Stimulated activated CD8-positive, alpha-beta memory T cell treated with anti-CD3 and anti-CD28 coated beads, Interleukin-7, amount 100 ng/mL, for 4 hours (primary cell): ENCODE measurements at regions not wholly inside any gene's neighbourhood (a gene's known extent, or its start where the extent isn't known, plus 50 kb on each side); places are given as distances from the start of the nearest gene placed in this dataset.

ENCODE experiments used
- DNase-seq, 2 donors: peaks; one replicate each; pipeline ENCODE4 v3.0.0-alpha.2; 2020; ENCODE audit warnings: low read depth in 2 of 2

DNA sequence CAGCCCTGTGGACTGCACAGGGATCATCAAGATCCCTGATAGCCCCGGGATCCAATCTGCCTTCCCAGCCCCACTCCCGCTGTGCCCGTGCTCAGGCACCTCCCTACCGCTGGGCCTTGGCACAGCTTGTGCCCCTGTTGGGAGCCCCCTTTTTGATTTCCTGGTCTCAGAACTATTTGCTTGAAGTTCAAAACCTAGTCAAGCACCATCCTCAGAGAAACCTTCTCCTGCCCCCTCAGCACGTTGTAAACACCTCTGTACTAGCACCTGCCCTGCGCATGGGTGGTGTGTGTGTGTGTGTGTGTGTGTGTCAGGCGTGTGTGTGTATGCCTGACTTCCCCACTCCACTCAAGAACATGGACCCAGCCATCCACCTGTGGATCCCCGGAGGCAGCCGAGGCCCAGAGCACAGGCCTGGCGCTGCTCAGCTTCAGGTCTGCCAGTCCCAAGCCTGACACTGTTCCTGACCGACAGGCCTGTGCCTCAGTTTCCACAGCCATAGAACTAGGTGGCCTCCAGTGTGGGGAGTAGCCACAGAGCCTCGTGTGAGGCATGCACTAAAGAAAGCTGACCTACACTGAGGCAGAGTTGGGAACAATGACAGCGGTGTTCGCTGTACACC lies 65.5 kb downstream of the ADRA2C start:
- DNase-seq = no peak

DNA sequence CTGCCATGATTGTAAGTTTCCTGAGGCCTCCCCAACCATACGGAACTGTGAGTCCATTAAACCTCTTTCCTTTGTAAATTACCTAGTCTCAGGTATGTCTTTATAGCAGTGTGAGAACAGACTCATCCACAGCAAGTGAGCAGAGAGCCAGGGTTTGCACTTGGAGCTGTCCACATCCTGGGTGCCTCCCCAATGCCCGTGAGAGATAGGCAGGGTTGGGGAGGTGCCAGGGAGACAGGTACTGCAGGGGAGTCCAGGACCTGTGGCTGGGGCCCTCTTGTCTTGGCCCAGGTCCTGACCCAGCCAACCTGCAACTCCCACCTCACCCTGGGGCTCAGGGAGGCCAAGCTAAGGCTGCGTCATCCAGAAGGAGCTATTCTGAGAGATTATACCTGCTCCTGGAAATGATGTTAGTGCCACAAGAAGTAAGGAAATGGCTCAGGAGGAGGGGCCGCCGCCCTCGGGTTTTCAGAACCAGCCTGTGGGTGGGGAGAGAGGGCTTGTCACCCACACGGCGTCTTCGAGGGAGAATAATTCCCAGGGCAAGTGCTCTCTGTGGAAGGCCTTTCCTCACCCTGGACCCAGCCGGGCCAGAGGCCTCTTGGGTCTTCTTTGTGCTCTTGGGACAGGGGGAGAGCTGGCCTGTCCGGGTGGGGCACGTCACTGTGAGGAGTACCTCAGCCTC lies 66.5 kb downstream of the ADRA2C start:
- no peak for DNase-seq

DNA sequence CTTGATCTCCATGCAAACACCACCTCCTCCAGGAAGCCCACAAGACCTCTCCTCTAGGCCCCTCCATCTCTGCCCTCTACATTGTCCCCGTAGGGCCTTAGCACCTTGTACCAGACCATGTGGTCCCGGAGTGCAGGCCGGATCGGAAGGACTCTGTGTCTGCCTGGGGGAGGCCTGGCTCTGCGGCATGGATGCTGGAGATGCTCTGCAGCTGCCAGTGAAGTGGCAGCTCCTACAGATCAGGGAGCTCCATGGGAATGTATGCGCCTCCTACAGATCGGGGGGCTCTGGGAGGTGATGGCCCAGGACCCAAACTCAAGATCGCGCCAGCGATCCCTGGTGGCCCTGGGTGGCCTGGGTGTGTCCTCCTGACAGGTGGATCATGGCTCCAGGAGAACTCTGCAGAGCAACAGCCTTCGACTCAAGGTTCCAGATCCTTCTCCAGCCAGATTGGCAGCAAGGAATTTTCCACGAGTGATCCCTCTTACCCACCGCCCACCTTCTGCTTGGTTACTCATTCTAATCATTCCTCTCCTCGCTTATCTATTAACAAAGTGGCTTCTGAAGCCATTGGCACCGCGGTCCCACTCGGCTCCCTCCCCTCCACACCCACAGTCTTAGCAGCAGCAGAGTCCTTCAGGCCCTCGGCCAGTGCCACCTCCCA lies 67.3 kb downstream of the ADRA2C start:
- no peak for DNase-seq

DNA sequence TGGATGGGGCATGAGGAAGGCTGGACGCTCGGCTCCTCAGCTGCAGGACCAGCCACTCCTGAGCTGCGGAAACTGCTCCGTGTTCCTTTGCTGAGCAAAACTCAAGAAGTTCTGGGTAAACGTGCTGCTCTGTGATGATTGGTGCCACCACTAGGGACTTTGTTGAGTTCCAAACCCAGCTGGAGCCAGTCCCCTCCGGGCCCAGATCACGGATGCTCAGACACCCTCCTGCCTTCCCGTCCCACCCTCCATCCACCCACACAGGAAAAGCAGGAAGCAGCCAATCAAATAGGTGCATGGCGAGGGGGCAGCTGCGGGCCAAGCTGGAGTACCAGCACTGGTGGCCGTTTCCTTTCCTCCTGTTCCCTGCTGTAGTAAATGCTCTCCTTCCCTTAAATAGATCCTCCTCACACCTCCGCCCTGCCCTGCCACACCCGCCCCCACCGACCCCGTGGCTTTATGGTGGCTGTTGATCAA lies 68.0 kb downstream of the ADRA2C start:
- no peak for DNase-seq

DNA sequence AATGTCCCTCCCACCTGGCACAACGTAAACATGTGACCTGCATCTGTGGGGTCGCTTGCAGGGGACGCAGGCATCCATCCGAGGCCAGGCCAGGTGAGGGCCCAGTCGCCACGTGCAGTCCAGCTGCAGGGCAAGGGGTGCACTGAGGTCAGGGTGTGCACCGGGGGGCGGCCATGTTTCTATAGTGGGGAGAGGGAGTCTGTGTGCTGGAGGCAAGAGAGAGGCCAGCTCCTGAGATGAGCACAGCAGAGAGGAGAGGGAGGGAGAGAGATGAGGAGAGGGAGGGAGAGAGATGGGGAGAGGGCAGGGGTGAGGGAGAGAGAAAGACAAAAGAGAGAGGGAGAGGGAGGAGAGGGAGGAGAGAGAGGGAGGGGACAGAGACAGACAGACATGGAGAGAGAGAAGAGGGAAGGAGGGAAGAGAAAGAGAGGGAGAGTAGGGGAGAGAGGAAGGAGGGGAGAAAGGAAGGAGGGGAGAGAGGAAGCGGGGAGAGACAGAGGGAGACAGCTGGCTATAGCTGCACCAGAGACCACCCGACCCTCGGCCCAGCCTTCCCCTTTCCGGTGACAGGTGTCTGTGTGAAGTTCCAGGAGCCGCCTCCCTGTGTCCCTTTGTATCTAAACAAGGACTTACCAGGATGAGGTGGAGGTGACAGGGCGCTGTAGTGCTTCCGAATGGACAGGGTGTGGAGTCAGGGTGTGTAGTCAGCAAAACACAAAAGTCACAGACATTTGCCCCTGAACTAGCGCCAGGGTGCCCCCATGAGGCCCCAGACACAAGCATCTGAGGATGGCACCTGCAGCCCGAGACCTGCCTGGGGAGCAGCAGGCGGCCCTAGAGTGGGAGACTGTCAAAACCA lies 68.7 kb downstream of the ADRA2C start:
- DNase-seq = no peak

DNA sequence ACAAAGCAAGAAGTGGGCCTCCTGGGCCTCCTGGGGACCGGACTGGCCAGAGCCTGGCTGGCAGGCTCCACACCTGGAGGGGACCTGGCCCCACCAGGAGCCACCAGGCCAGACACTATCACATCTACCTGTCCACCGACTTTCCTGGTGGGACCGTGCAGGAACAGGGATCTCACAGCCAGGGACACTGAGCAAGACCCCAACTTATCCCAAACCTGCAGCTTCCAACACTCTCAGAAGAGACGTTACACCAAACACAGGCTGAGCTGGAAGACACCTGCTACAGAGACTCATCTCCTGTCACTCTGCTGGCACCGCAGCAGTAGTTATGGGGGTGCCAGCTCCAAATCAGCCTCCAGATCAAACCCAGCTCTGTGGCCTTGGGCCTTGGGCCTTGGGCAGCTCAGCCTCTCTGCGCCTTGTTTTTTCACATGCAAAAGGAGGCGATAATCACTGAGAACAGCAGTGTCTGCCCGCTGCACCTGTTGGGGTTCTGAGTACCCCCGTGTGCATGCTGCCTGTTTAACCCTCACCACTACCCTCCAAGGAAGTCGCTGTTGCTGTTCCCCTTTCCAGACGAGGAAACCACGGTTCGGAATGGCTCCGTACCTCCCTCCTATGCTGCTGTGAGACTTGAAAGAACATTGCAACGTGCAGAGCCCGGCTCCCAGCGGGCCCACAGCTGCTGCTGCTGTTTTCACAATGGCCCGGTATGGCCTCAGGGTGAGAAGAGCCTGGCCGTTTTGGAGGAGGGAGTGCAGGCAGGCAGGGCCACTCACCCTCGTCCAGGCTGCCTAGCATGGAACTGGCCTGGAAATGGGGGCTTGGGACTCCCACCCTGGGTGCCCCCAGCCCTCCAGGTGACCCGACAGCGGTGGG lies 69.6 kb downstream of the ADRA2C start:
- DNase-seq = no peak

DNA sequence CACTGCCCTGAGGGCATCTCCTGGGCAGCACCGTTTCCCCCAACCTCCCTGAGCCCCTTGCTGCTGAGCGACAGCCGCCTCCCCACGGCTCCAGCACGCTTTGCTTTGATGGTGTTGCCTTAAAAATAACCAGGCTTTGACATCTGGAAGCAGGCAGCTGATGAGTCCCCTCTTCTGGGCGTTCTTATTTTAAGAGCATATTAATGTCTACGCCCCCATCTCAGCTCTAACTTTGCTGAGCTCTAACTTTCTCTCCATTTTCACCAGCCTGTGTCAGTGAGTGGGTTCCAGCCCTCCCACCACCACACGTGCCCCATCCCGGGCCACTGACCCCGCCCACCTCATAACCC lies 70.2 kb downstream of the ADRA2C start:
- DNase-seq = no peak

DNA sequence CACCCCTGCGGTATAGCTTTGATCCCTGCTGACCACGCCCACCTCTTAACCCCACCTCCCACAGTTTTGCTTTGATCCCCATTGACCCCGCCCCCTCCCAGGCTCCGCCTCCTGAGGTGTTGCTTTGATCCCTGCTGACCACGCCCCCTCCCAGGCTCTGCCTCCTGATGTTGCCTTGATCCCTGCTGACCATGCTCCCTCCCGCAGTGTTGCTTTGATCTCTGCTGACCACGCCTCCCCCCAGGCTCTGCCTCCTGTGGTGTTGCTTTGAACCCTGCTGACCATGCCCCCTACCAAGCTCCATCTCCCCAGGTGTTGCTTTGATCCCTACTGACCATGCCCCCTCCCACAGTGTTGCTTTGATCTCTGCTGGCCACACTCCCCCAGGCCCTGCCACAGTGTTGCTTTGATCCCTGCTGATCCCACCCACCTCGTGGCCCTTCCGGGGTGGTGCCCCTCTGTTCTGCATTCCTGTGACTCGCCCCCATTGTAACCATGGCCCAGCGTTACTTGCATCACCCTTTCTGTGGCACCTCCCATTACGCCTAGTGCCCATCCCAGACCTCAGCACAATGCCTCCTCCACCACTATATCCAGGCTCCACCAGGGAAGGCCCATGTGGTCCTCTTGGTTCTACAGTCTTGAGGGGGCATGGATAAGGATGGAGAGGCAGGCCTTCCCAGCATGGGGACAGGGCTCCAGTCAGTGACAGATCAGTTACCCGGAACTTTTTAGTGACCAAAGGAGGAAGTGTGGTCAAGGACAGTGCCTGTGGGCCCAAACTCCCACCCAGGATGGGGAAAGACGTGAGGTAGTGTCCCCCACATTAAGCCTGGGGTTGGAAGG lies 70.8 kb downstream of the ADRA2C start:
- DNase-seq = no peak

DNA sequence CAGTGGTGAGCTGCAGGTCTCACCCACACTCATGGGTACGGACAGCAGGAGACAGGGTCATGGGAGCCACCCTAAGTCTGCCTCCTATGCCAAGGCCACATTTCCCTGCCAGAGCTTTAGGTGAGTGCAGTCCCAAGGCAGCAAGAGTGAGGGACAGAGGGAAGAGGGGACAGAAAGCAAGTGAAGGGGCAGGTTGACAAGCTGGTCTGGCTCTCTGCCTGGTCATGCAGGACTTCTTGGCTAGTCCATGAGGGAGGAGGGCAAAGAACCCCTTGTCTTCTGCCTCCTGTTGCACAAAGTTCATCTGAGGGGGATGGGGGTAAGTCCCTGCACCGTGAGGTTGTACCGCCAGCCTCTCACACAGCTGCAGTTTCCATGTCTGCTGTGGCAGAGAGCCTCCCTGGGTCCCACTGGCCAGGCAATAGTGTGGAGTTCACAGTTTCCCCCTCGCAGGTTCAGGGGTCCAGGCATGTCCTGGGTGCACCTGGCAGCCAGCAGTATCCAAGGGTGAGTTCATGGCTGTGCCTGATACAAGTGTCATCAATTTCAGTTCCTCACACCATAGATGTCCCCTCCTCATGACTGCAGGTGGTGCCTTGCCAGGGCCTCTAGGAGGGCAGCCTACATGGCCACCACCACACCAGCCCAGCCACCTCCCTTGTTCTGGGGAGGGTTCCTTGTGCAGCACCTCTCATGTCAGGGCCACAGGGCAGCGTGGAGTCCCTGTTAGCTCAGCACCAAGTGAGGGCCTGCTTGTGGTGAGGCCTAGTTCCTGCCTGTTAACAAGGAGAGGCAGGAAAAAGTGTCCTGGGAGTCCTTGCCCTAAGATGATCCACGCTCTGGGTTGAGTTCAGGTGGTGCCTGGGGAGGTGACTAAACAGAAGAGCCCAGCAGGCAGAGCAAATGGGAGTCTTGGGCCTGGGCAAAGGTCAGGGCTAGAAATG lies 72.5 kb downstream of the ADRA2C start:
- no peak for DNase-seq

DNA sequence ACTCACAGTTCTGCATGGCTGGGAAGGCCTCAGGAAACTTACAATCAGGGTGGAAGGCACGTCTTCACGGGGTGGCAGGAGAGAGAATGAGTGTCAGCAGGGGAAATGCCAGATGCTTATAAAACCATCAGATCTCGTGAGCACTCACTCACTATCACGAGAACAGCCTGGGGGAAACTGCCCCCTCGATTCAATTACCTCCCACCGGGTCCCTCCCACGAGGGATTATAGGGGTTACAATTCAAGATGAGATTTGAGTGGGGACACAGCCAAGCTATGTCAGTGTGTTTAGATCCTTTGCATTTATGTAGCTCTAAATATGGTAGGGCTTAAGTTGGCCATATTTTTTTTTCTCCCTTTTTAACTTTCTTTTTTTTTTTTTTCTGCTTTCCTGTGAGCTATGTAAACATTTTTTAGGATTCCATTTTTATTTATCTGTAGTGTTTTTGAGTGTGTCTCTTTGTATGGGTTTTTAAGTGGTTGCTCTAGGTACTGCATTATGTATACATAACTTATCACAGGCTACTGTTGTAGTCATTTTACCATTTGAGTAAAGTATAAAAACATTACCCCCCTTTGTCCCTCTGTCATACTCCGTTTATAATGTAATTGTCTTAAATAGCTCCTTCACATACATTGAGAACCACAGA lies 79.0 kb downstream of the ADRA2C start:
- no peak for DNase-seq

DNA sequence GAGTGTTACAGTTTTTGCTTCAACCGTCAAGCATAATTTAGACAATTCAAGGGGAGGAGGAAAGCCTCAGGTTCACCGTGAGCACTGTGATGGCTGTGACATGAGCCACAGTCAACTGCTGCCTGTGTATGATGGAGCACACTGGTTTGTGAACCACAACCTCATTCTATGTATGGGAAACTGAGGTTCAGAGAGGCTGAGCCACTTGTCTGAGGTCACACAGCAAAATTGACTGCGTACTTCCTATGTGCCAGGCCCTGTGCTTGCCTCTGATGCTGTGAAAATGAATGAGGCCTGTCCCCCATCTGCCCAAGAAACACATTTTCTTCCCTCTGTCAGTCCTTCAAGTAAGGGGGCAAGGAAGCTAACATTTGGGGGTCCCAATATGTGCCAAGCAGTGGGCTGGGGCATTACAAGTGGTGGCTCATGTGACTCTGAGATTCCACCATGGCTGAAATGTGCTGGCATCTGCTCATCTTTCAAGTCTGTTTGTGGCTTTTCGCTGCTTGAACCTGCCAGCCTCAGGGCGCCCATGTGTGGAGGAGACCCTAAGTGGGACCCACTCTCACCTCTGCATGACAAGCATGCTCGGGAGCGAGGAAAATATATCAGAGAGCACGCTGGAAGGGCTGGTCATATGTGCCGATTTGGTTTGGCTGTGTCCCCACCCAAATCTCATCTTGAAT lies 79.7 kb downstream of the ADRA2C start:
- DNase-seq = no peak

DNA sequence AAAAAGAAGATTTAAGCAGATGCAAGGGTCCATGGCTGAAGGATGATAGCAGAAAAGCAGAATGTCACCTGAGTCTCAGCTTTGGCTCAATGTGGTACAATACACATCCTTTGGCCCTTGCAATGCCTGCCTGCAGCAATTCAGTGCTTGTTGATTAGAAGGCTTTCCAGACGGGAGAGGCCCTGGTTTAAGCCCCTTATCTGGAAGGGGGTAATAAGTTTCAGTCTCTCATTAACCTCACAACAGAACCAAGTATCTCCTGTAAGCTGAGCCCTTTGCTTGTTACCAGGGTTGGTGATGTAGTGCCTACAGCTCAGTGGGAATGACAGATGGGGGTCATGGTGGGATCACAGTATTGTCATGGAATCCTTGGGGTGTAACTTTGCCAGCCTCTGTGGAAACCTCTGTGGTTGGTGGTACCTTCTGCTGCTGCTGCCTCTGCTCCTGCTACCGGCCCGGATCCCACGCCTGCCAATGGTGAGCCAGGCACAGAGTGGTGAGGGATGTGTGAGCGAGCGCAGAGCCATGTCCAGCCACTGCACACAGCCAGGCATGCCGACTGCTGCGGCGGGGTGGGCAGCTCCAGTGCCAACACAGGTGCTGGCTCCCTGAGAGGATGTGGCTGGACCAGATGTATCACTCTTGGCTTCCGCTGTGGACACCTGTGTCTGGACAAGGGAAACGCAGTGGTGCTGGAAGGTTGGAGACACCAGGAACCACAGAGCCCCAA lies 81.2 kb downstream of the ADRA2C start:
- DNase-seq = no peak

DNA sequence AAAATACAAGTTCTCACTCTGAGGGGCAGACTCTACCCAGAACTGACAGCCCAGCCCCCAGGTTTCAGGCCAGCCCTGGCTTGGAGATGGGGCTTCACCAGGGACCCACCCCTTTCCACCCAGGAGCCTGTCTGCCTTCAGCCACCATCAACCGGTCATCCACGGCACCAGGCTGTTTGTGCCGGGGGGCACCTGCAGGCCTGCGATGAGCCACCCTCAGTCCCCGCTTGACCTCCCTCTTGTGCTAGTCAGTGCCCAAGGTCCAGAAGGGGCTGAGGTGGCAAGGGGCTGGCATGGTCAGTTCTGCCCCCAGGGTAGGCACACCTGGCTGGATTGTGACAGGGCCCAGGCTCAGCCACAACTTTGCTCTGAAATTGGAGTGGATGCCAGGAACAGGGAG lies 82.1 kb downstream of the ADRA2C start:
- no peak for DNase-seq

DNA sequence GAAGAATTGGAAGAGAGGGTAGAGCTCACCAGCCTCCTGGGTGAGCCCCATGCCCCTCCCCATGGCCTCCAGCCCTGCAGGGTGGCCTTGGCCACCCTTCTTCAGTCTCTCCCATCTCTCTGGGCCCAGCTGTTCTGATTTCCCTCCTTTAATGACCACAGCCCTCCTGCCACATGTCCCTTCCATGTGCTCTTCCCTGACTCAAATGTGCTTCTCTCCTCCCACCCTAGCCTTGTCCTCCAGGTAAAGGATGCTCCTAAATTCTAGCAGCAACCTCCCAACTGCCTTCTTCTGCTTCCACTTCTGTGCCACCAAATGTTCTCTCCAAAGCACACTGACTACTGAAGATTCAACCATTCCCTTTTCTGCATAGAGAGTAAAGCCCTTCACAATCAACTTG lies 83.0 kb downstream of the ADRA2C start:
- DNase-seq = no peak

DNA sequence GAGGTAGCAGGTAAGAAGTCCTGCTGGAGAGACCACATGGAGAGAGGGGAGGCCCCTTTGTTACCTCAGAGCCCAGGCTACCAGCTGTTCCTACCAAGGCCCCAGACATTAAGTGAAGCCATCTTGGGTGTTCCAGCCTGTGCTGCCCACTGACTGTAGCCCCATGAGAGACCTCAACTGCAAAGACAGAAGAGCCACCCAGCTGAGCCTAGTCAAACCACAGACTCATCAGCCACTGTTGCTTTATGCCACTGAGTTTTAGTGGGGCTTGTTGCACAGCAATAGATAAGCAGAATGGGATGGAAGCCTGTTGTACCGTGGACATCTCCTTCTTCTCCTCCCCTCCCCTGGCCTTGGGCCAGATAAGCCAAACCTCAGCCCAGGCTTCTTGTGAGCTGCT lies 83.9 kb downstream of the ADRA2C start:
- DNase-seq = no peak

DNA sequence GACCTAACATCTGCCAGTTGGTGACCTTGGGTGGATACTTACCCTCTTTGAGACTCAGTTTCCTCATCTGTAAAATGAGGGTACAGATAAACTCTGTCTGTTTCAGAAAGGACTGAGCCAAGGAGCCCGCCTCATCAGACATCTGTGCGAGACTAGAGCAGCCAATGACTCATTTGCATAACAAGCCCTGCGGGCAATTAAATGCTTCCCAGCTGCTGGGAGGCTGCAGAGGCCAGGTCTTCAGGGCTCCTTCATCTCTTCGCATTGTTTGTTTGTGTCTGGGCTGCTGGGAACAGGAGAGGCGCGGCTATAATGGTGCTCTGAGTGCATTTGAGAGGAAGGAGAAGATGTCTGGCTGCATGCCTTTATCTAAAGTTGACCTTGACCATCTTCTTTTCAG lies 85.0 kb downstream of the ADRA2C start:
- no peak for DNase-seq

DNA sequence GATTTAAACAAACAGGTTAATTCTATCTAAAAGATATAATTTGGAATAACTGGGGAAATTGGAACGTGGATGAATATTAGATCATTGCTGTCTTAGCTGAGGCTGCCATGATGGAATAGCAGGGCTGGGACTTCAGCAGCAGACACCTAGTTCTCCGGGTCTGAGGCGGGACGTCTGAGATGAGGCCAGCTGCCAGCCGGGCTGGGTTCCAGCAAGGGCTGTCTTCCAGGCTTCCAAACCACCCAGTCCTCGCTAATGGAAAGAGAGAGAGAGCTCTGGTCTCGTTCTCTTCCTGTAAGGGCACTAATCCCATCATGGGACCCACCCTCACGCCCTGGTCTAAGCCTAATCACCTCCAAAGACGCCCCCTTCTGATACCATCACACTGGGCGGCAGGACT lies 85.7 kb downstream of the ADRA2C start:
- DNase-seq = no peak

DNA sequence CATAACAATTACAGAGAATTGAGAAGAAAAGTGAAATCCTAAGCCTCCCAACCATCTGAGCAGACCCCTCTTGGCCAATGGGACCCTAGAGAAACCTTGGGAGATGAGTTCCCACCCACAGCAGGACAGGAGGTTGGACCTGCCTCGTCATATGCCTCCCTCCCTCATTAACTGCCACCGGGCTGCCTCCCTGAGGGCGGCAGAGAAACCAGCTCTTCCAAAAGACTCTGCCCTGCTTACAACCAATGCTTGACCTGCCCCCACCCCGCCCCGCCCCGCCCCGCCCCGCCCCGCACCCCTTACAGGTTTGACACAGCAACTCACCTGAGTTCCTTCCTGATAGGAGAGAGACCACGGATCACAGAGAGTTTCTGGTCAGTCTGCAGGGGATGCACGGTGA lies 86.1 kb downstream of the ADRA2C start:
- DNase-seq = no peak
